GM21447 (cell line): ENCODE measurements at regions not wholly inside any gene's neighbourhood (a gene's known extent, or its start where the extent isn't known, plus 50 kb on each side); places are given as distances from the start of the nearest gene placed in this dataset.

Experiments
- ATAC-seq: cut with Tn5 transposase; IDR thresholded peaks from one replicate; pipeline ENCODE4 v1.9.1; 2021; ENCODE audit not compliant: unreplicated experiment

DNA sequence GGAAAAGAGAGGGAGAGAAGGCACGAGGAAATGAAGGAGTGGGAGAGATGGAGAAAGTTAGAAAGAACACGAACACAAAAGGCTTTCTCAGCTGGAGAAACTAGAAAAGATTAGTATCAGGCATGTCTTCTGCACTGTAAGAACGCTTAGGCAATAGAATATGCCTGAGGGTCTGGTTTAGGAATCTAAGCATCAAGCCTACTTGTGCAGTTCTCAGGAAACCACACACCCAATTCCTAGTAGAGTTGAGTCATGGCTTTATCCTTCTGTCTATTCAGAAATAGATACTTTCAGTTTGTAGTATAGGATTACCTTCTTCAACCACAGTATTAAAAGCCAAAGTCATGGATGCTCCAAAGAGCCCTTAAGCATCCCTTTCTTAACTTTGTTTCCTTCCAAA is 969.4 kb downstream of the NTRK3 start:
- ATAC-seq, result no peak

DNA sequence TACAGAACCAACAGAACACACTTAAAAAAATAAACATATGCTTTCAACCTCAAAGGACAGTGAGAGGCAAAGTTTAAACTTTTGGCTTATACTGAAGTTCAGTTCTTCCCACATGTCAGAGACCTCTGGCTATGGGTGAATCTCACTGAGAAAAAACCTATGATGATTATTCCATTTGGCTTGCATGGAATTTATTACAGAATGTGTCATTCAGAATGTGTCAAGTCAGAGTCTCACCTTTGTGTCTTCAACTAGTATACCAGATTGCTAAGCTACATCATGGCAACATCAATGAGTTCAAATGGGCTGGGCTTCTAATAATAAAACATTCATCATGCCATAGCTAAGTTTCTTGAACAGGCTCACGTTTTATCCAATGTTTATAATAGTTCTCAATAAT is 987.0 kb downstream of the NTRK3 start:
- no peak for ATAC-seq

DNA sequence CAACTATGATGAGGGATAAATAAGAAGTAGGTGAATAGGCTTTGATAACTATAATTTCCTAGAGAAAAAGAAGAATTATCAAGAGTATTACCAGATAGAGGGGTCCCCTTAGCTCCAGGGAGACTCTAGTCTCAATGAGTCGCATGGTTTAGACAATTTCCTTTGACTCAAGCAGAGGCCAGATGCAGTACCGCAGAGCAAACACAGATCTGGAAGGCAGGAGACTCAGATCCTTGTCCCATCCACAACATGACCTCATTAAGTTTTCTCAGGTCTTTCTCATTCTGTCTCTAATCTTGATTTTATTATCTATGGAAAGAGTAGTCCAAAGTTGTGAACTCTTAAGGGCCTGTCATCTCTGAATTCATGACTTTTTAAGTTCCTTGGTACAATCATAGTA is 987.9 kb downstream of the NTRK3 start:
- no peak for ATAC-seq

DNA sequence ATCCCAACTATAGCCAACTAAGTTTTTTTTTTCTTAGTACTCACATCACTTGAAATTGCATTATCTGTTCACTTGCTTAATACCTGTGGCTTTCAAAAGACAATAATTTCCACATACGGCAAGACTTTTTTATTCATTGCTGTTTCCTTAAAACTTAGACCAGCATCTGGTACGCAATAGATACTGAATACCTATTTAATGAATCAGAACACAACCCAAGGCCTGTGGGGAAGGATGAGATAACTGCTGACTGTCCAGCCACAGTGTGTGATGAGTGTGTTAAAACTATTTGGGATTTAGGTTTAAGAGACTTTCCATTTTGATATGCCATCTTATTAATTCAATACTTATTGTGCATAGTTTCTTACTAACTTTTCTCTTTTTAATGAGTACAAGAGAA is 988.7 kb downstream of the NTRK3 start:
- ATAC-seq, result no peak

DNA sequence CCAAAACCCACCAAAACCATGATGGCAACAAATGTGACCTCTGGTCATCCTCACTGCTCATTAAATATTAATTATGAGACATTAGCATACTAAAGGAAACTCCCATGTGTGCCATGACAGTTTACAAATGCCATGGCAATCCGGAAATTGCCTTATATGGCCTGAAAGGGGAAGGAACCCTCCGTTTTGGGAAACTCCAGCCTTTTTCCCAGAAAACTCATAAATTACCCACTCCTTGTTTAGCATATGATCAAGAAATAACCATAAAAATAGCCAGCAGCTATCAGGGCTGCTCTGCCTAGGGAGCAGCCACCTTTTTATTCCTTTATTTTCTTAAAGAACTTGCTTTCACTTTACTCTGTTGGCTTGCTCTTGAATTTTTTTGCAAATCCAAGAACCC is 992.7 kb downstream of the NTRK3 start:
- no peak for ATAC-seq

DNA sequence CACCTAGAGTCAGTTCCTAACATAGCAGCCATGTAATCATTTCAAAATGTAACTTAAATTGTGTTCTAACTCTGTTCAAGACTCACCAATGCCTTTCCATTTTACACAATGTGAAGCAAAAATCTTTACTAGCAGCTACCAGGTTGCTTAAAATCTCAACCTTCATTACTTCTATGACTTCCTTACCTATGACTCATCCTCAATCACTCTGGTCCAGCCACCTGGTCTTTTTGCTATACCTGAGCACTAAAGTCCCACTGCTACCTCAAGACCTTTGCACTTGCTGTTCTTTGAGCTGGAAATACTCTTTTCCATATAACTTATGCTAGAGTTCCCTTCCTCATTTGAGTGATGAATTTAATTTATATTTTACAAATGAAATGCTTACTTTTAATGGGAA is 993.2 kb downstream of the NTRK3 start:
- no peak for ATAC-seq

DNA sequence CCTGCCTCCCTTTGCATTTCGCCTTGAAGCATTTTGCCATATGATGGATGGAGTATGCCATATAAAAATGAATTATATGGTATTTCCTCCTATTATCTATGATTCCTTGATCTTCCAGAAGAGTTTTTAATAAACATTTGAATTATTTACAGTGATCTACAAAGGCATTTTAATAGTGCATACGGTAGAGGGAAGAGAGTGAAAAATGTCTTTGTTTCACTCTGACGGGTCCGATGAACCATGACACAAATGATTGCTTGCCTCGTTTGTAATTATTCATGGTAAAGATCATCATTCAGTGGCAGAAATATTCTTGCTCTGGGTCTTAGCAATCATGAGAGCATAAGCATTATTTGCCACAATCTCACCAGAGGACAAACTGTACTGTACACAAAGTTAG is 1010.9 kb downstream of the NTRK3 start:
- ATAC-seq, result no peak

DNA sequence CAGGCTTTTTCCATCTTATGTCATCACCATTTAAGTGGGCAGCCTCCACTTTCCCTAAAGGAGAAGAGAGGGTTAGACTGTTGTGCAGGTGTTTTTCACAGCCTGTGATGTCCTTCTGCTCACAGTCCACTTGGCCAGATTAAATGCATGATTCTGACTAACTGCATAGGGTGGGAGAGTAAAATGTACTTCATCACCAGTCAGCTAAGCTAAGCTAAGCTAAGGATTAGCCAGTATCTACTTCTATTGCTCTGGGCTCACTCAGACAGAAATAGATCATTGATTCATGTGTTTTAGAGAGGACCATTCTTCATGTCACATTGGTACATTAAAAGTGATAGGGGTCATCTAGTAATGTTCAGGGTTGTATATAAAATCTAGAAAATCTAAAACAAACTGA is 1013.1 kb downstream of the NTRK3 start:
- no peak for ATAC-seq

DNA sequence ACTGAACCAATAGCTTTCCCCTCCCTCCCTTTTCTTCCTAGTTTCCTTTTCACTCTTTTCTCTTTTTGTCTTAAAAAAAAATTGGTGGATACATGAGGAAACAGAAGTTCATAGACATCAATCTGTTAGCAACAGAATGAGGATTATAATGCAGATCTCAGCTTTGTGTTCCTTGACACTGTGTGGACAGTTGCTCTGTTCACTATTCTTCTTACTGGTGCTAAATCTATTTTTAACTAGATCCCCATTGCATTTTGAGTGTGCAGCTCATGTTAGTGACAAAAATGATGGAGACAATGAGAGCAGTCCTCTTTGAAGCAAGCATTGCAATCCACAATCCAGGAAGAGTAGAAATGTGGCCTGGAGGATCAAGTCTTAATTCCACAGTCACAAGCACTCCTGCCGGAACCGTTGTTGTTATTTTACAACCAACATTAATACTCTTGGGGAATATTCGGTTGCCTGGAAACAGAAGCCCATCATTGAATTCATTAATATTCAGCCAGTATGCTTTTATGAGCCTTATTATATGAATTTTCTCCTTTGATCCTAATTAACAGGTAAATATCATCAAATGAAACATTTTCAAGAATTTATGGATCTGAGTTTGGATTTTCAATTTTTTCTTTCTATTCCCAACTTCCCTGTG is 1016.8 kb downstream of the NTRK3 start:
- ATAC-seq, result no peak

DNA sequence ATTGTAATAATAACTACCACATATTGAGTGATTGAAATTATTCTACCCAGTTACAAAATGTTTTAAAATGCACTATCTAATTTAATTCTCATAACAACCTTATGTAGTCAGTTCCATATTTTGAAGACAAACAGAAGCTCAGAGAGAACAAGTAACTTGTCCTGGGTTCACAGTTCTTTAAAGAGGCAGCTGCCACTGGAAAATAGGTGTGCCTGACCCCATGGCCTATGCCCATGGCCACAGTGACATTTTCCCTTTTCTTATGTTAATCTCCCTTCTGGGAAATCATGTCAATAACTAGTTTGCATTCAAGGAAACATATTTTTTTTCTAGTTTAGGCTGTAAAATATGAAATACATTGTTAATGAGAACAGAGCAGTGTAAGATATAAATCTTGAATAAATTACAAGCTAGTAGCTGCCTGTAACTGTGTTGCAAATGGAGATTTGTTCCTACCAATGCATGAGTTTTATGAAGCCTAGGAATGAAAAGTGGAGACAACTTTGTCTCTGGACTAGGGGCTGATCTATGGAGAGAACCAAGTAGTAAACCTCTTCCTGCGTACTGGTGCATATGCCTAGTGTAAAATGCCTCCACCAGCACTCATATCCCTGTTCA is 1018.0 kb downstream of the NTRK3 start:
- ATAC-seq, result no peak

DNA sequence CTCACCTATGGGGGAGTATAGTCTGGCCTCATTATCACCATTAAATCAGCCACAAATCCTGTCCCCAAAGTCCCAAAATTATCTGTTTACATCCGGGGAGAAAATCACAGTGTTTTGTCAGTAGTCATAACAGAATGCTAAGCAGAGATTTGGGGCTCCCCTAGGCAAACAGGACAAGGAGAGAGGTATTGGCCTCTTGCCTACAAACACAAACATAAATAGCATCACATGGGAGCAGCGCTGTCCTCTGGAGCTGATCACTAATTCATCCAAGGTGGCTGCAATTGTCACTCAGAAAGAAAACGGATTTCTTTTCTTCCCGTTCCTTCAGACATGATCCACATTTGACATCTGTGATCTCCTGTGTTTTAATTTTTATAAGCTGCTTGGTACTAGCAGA is 1028.1 kb downstream of the NTRK3 start:
- no peak for ATAC-seq

DNA sequence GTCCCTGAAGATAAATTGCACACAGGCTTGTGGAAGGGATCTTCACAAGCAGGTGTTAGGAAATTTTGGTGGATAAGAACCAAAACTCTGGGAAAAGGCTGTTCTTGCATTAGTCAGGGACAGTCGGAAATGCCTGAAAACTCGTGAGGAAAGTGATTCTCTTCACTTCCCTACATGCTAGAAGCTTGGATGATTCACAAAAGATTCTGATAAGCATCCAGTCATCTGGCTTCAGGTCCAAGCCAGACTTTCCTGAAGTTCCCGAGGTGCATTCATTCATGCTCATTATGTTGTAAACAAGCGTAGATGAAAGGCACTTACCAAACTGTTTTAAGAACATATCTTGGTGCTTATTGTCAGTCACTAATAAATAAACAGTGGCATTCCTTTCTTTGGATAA is 1028.7 kb downstream of the NTRK3 start:
- ATAC-seq, result no peak

DNA sequence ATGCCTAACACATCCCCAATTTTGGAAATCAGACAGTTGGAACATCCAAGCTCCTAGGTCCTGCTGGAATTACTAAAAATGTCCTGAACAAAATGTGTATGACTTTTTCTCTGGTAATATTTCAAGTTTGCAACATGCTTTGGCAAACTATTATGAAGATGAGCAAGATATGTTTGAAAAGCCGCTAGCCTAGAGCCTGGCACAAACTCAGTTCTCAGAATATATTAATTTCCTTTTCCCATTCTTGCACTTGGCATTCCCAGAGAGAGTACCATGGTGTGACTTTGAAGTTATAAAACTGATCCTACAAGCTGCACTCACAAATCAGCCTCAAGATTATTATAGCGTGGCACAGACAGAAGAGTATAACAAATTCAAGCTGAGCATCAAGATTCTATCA is 1031.1 kb downstream of the NTRK3 start:
- ATAC-seq, result no peak

DNA sequence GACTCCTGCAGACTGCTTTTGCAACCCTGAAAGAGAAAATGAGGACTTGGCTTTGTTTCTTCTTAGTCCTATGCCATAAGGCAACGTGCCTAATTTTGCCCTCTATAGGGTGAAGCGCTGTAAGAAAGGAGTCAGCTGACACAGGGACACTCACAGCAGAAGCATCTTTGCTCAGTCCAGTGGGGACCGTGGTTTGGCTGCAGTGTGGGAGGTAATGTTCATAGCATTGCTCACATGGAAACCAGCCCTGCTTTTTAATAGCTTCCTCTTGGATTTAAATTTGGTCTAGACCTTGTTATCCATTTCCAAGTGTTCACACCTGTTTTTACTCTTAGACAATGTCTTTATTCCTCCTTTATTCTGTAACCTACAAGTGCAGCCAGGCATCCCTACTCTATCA is 1032.1 kb downstream of the NTRK3 start:
- no peak for ATAC-seq

DNA sequence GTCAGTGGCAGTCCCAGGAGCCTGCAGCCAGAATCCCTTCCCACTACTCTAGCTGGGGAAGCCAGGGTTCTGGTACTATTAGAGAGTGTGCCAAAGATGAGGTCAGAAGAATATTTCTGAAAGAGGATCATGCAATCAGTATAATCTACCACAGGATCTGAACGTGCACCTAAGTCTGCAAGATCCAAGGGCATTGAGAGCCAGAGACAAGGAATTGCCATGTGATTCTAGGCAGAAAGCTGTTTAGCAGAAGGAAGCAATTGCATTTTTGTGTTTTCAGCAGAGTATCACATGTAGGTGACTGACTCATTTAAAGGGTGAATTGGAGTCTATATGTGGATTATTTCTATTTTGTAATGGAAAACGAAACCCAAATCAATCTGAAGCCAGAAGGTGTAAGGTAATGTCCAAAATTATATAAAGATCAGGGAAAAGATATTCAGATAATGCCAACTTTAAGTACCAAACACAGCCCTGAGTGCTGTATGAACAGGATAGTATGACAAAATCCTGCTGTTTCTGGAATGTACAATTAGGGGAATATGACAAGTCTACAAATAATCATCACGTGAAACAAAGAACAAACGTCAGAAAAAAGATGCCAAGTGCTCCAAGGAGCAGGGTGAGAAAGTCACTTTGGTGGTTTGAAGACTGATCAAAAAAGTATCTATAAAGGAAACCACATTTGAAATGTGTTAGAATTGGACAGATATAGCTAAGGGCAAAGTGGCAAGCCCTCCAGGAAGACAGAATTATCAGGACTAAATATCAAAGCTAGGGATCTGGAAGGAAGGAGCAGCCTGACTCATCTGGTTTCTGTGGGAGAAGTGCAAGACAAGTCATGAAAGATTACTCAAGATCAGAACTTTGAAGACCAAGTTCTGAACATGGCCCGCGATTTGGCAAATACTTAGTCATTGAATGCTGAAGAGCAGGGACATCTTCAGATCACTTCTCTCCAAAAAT is 1036.6 kb downstream of the NTRK3 start:
- no peak for ATAC-seq

DNA sequence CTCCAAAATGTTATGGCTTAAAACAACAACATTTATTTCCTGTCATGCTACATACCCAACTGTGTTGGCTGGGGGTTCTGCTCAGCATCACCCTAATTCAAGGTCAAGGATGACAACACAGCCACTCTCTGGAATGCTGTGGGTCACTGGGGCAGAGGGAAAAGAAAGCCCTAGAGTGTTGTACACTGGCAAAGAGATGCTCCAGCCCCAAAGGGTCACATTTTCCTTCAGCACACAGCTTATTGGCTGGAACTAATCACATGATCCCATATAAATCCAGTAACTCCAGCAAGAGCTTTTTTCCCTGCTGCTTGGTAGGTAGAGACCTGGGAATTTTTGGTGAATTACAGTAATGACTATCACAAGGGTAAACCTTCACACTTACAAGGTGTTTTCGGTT is 1041.4 kb downstream of the NTRK3 start:
- ATAC-seq, result no peak

DNA sequence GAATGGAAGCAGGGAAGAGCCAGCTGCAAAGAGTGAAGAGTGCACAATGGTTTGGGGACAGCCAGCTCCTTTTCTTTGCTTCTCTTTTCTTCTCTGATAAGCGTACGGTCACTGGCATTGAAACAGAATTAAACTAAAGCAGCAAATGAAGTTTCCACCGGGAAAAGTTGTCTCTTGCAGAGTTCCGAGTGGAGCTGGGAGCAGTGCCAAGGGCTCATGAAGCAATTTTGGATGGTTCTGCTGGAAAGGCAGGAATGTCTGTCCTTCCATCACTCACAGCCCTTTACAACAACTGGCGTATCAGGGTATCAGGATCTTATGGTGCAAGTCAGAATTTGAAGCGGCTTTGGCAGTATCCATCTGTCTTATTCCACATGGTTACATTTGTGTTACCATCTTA is 1042.9 kb downstream of the NTRK3 start:
- no peak for ATAC-seq

DNA sequence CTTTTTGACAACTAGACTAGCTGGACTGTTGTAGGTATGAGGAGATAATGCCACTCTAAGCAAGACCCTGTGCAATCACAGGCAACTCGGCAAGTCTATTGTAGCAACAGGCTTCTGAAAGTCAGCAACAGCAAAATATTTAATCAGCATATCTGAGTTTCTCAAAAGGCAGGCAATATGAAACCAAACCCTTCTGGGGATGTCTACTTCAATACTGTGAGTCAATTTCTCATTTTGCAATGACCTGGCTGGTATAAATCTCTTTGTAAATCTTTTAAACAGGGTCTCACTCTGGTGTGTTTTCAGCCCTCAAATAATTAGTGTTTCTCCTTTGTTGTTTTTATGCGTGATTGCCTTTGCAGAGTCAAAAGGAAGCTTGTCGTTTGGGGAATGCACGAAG is 1044.5 kb downstream of the NTRK3 start:
- ATAC-seq, result no peak

DNA sequence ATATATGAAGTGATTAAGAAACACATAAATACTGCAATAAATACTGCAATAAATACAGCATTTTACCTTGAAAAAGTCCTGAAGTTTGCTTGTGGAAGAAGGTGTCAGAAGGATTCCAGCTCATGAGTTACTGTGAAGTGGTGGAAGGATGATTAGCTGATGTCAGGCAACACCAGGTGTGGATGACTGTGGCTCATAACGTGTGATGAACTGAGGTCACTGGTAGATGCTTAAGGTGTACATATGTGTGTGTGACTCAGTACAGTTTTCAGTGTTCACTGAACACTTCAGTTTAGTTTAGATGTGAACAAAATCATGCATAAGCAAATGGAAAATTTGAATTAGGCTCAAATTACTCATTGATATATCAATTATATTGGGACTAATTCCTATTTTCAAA is 1045.0 kb downstream of the NTRK3 start:
- ATAC-seq, result no peak

DNA sequence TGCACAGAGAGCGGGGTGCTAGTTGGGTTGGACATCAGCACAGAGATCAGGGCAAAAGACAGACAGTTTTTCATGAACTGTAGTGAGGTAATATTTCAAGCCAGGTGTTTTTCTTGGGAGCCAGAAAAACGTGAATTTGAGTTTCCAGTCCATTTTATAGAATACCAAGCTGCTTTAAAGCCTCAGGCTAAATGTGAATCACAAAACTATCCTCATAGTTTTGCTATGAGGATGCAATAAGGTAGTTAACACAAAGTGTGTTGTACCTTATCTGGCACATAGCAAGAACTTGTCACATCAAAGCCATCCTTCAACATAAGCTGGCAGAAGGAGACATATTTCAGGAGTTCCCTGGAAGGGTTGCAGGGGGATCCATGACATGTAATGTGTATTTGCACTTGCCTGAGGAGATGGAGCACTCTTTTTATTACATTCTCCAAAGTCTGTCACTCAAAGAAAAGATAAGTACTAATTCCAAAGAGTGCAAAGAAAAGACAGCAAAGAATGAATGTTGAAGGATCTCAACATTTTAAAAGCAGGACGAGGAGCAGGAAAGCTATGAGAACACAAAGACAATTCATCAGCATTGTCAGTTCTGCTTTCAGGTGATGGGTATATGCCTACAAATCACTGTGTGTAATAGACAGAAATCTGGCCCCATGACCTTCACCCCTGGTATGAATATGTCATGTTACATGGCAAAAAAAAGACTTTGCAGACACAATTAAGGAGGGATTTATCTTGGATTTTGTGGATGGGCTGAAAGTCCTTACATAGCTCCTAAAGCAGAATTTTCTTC is 1046.4 kb downstream of the NTRK3 start:
- no peak for ATAC-seq

DNA sequence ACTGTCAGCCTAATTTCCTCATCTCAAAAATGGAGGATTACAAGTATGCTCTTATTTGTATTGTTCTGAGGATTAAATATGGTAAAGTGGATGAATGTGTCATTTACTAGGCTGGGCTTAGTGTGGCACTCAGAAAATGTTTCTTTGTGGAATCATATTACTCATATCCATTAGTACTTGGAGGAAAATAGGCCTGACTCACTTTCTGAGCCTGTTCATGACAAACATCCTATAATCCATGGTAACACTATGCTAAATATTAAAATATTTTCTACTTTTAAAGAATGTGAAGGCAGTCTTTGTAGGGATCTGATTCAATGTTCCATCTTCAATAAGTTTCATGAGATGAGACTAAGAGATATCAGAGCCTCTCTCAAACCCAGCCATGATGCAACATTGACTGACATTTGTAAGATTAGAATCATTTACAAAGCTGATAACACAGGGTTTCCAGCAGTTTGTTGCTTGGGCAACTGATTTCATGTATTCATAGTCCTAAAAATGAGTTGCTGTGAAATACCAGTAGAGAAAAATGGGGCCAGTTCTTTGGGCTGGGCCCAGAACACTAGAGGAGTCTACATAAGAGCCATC is 1048.5 kb downstream of the NTRK3 start:
- ATAC-seq, result no peak
